Kidney tubule cell (primary cell): ENCODE measurements at regions not wholly inside any gene's neighbourhood (a gene's known extent, or its start where the extent isn't known, plus 50 kb on each side); places are given as distances from the start of the nearest gene placed in this dataset.

Source experiments
- DNase-seq: peaks from one replicate; pipeline ENCODE4 v3.0.0-alpha.2; 2018; ENCODE audit warnings: low spot score

GRCh38 chr9:70478963-70479641 is 64.6 kb upstream of the KLF9 start:
- DNase-seq = no peak

- no peak for DNase-seq
Measured at GRCh38 chr9:70477907-70478480, 63.5 kb upstream of the KLF9 start.

- DNase-seq = peak; percentile 91
Measured at GRCh38 chr9:70477146-70477745, 62.8 kb upstream of the KLF9 start.

GRCh38 chr9:70475211-70475610 is 60.8 kb upstream of the KLF9 start:
- peak; percentile 68 for DNase-seq

- no peak for DNase-seq
Measured at GRCh38 chr9:70474413-70474812, 60.0 kb upstream of the KLF9 start.

- DNase-seq = no peak
Measured at GRCh38 chr9:70472268-70473249, 58.1 kb upstream of the KLF9 start.

- DNase-seq = no peak
Measured at GRCh38 chr9:70470050-70471015, 55.9 kb upstream of the KLF9 start.

GRCh38 chr9:70468291-70468690 is 53.8 kb upstream of the KLF9 start:
- DNase-seq = no peak

- peak; percentile 95 for DNase-seq
Measured at GRCh38 chr9:70466976-70467561, 52.6 kb upstream of the KLF9 start.

GRCh38 chr9:70465904-70466303 is 51.4 kb upstream of the KLF9 start:
- no peak for DNase-seq

GRCh38 chr9:70465398-70465797 is 50.9 kb upstream of the KLF9 start:
- no peak for DNase-seq
